DND-41 (cell line): ENCODE measurements at regions not wholly inside any gene's neighbourhood (a gene's known extent, or its start where the extent isn't known, plus 50 kb on each side); places are given as distances from the start of the nearest gene placed in this dataset.

Experiments
- ATAC-seq: fragments of 200-7000 bp; cut with Tn5 transposase; 3 replicates; pipeline ENCODE4 v1.9.1; 2021; ENCODE audit warnings: low read depth; ENCODE audit not compliant: insufficient read depth
- DNase-seq: peaks from one replicate; pipeline ENCODE4 v3.0.0-alpha.2; 2020
- H2AFZ ChIP-seq: 2 replicates; pipeline ENCODE4 v1.6.0; 2012; ENCODE audit warnings: low read depth, low read length
- H3K27ac ChIP-seq: 2 replicates; pipeline ENCODE4 v1.5.1; 2012; ENCODE audit warnings: low read length, inconsistent platforms
- H3K27me3 ChIP-seq: fragments of 200-600 bp; sonication (generic); 2 replicates; pipeline ENCODE4 v1.6.0; 2012; ENCODE audit warnings: low read length, mild to moderate bottlenecking, inconsistent platforms; ENCODE audit not compliant: insufficient read depth, poor library complexity
- H3K36me3 ChIP-seq: 2 replicates; pipeline ENCODE4 v1.5.1; 2012; ENCODE audit warnings: low read length, inconsistent platforms; ENCODE audit not compliant: insufficient read depth
- H3K4me1 ChIP-seq: 2 replicates; pipeline ENCODE4 v1.5.1; 2012; ENCODE audit warnings: mild to moderate bottlenecking, low read length; ENCODE audit not compliant: insufficient read depth
- H3K4me2 ChIP-seq: 2 replicates; pipeline ENCODE4 v1.6.0; 2012; ENCODE audit warnings: mild to moderate bottlenecking, moderate library complexity, low read length, inconsistent platforms; ENCODE audit not compliant: insufficient read depth
- H3K4me3 ChIP-seq, 2 experiments: fragments of 200-600 bp in 1 of 2; shearing (Covaris generic) in 1 of 2; 2 replicates each; pipeline ENCODE4 v1.5.1; 2012 to 2016; ENCODE audit warnings: inconsistent platforms in 2 of 2, low read length in 2 of 2, mild to moderate bottlenecking in 2 of 2, low read depth in 1 of 2, moderate library complexity in 1 of 2
- H3K79me2 ChIP-seq: 2 replicates; pipeline ENCODE4 v1.6.0; 2012; ENCODE audit warnings: low read length, inconsistent platforms; ENCODE audit not compliant: insufficient read depth
- H3K9ac ChIP-seq: 2 replicates; pipeline ENCODE4 v1.6.0; 2012; ENCODE audit warnings: low read depth, mild to moderate bottlenecking, inconsistent platforms, low read length, moderate library complexity
- H3K9me3 ChIP-seq: 2 replicates; pipeline ENCODE4 v1.5.1; 2012; ENCODE audit warnings: low read length, moderate library complexity, mild to moderate bottlenecking, inconsistent platforms; ENCODE audit not compliant: insufficient read depth, severe bottlenecking
- H4K20me1 ChIP-seq: 2 replicates; pipeline ENCODE4 v1.6.0; 2012; ENCODE audit warnings: low read length; ENCODE audit not compliant: insufficient read depth
- CTCF ChIP-seq: IDR thresholded peaks from 2 replicates; pipeline ENCODE4 v1.5.1; 2012; ENCODE audit warnings: borderline replicate concordance, low read length, moderate library complexity, mild to moderate bottlenecking; ENCODE audit not compliant: poor library complexity, severe bottlenecking; ENCODE audit errors: extremely low read depth
- EZH2 ChIP-seq: IDR thresholded peaks from 3 replicates; pipeline ENCODE4 v1.6.1; 2012; ENCODE audit warnings: borderline replicate concordance, low read depth, mild to moderate bottlenecking, moderate library complexity, low read length, inconsistent platforms; ENCODE audit not compliant: severe bottlenecking

- Histone ChIP-seq H3K79me2 (no peaks in the 10 kb centered on the region), H3K4me3 (no peak overlapping the region), H3K4me1 (no peaks in the 10 kb centered on the region), H3K27me3 (peaks cover 5% of the 10 kb centered on the region), H3K9me3 (no peaks in the 10 kb centered on the region), H3K27ac (no peak overlapping the region), H2AFZ (no peak overlapping the region), H3K4me2 (no peak overlapping the region), H3K36me3 (no peaks in the 10 kb centered on the region), H4K20me1 (no peaks in the 10 kb centered on the region), H3K9ac (no peak overlapping the region)
- DNase-seq (no peak), ATAC-seq (no peak)
- TF ChIP-seq CTCF (no peak), EZH2 (no peak)
These were observed 81.6 kb upstream of the HS3ST2 start for GRCh38 chr16:22732400-22732799.

DNA sequence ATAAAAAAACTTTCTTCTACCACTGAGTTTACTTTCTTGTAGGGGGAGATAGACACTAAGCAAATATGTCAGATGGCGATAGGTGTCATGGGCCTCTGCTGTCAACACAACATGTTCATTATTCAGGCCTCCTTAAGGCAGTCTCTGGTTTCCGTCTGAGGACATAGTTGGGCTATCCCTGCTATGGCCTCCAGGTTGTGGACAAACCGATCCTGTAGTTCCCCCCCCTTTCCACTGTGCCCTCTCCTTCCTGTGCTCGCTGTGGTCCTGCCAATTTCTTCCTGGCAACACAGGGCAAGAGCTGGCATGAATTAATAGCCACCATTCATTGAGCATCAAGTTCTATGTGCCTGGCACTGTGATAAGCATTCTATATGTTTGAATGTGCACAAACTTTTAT, 81.0 kb upstream of the HS3ST2 start:
- Histone ChIP-seq H3K27ac (no peak overlapping the region), H3K36me3 (no peaks in the 10 kb centered on the region), H3K4me2 (no peak overlapping the region), H2AFZ (no peak overlapping the region), H3K27me3 (peaks cover 5% of the 10 kb centered on the region), H4K20me1 (no peaks in the 10 kb centered on the region), H3K4me1 (no peaks in the 10 kb centered on the region), H3K9me3 (no peaks in the 10 kb centered on the region), H3K79me2 (no peaks in the 10 kb centered on the region), H3K9ac (no peak overlapping the region), H3K4me3 (no peak overlapping the region)
- no peak for DNase-seq
- no peak for TF ChIP-seq CTCF
- no peak for TF ChIP-seq EZH2
- ATAC-seq: no peak

GRCh38 chr16:22734368-22734767, 79.6 kb upstream of the HS3ST2 start:
- H3K4me3 ChIP-seq: no peak overlapping the region
- TF ChIP-seq EZH2: no peak
- TF ChIP-seq CTCF: no peak
- no peak overlapping the region for H3K9ac ChIP-seq
- H2AFZ ChIP-seq: no peak overlapping the region
- peaks cover 5% of the 10 kb centered on the region for H3K27me3 ChIP-seq
- ATAC-seq (no peak), DNase-seq (no peak)
- H3K4me2 ChIP-seq: no peak overlapping the region
- H4K20me1 ChIP-seq: no peaks in the 10 kb centered on the region
- no peaks in the 10 kb centered on the region for H3K4me1 ChIP-seq
- H3K27ac ChIP-seq: no peak overlapping the region
- H3K9me3 ChIP-seq: no peaks in the 10 kb centered on the region
- no peaks in the 10 kb centered on the region for H3K79me2 ChIP-seq
- H3K36me3 ChIP-seq: no peaks in the 10 kb centered on the region

DNA sequence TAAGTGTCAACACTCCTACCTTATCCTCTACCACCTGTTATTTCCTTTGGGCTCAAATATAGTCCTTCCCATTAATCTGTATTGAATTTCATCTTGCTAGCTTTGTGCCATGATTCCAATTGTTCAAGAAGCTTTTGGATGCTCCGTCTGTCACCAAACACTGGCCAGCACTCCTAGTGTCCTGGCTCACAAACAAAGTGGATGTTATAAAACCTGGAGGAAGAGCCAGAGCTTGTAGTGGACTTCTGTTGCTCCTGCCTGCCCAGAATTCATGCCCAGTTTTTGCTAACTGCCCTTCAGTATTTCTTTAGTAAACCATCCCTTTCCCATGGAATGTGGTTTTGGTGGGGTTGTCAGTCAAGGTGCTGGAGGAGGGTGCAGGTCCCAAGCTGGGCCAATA, 77.2 kb upstream of the HS3ST2 start:
- DNase-seq (no peak), ATAC-seq (no peak)
- H3K4me1 ChIP-seq: no peaks in the 10 kb centered on the region
- H3K36me3 ChIP-seq: no peaks in the 10 kb centered on the region
- H2AFZ ChIP-seq: no peak overlapping the region
- H3K79me2 ChIP-seq: no peaks in the 10 kb centered on the region
- no peak overlapping the region for H3K9ac ChIP-seq
- no peak overlapping the region for H3K4me3 ChIP-seq
- H3K27ac ChIP-seq: no peak overlapping the region
- H3K27me3 ChIP-seq: peaks cover 5% of the 10 kb centered on the region
- H3K9me3 ChIP-seq: no peaks in the 10 kb centered on the region
- no peaks in the 10 kb centered on the region for H4K20me1 ChIP-seq
- H3K4me2 ChIP-seq: no peak overlapping the region
- no peak for TF ChIP-seq CTCF
- no peak for TF ChIP-seq EZH2
